ENCODE measurements at regions not wholly inside any gene's neighbourhood (a gene's known extent, or its start where the extent isn't known, plus 50 kb on each side); places are given as distances from the start of the nearest gene placed in this dataset.

- TF ChIP-seq POLR2AphosphoS5 (IDR thresholded peaks at IDR 0.05): no peak
- TF ChIP-seq CTCF (IDR thresholded peaks at IDR 0.05): no peak
- no peak for TF ChIP-seq EP300 (IDR thresholded peaks at IDR 0.05)
- no peak for TF ChIP-seq POLR2A (IDR thresholded peaks at IDR 0.05)
These were observed 694.6 kb downstream of the EPHA4 start for GRCh38 chr2:220877491-220877890.
